Neuronal stem cell (in vitro differentiated cells): ENCODE measurements at regions not wholly inside any gene's neighbourhood (a gene's known extent, or its start where the extent isn't known, plus 50 kb on each side); places are given as distances from the start of the nearest gene placed in this dataset.

Source experiments
- DNase-seq: peaks from one replicate; pipeline ENCODE4 v3.0.0-alpha.2; 2013; ENCODE audit warnings: low spot score
- H2AFZ ChIP-seq: one replicate; pipeline ENCODE4 v1.6.1; 2013; ENCODE audit warnings: mild to moderate bottlenecking, low read length, inconsistent platforms
- H2AK5ac ChIP-seq: 2 replicates; pipeline ENCODE4 v1.6.1; 2013; ENCODE audit warnings: low read depth, mild to moderate bottlenecking, inconsistent platforms, low read length, moderate library complexity, mixed read lengths
- H2BK120ac ChIP-seq: 2 replicates; pipeline ENCODE4 v1.6.1; 2013; ENCODE audit warnings: low read depth, mild to moderate bottlenecking, inconsistent platforms, low read length, moderate library complexity, mixed read lengths
- H2BK12ac ChIP-seq: one replicate; pipeline ENCODE4 v1.6.1; 2013; ENCODE audit warnings: low read length, inconsistent platforms
- H2BK15ac ChIP-seq: 2 replicates; pipeline ENCODE4 v1.6.1; 2013; ENCODE audit warnings: mild to moderate bottlenecking, low read length, inconsistent platforms, mixed read lengths
- H2BK5ac ChIP-seq: one replicate; pipeline ENCODE4 v1.6.1; 2013; ENCODE audit warnings: inconsistent platforms, mild to moderate bottlenecking, low read length, moderate library complexity
- H3K14ac ChIP-seq: one replicate; pipeline ENCODE4 v1.6.1; 2013; ENCODE audit warnings: low read length, inconsistent platforms
- H3K18ac ChIP-seq: 2 replicates; pipeline ENCODE4 v1.6.1; 2013; ENCODE audit warnings: low read length, inconsistent platforms
- H3K23ac ChIP-seq: 2 replicates; pipeline ENCODE4 v1.6.1; 2013; ENCODE audit warnings: low read depth, mild to moderate bottlenecking, mixed read lengths, low read length, inconsistent platforms; ENCODE audit not compliant: poor library complexity
- H3K27ac ChIP-seq: replicated peaks from 3 replicates; pipeline ENCODE4 v1.5.1; 2013; ENCODE audit warnings: low read length, inconsistent platforms
- H3K27me3 ChIP-seq, 3 experiments: 2 replicates each; pipeline ENCODE4 v1.6.1; 2013; ENCODE audit warnings: low read length in 3 of 3, mild to moderate bottlenecking in 2 of 3, inconsistent platforms in 1 of 3, low read depth in 1 of 3, mixed read lengths in 1 of 3, moderate library complexity in 1 of 3; ENCODE audit not compliant: control insufficient read depth in 3 of 3, insufficient read depth in 3 of 3
- H3K36me3 ChIP-seq, 2 donors: replicated peaks in 1 of 2; 2 replicates each; pipeline ENCODE4 v1.6.1; 2013; ENCODE audit warnings: low read length in 2 of 2; ENCODE audit not compliant: control insufficient read depth in 2 of 2, insufficient read depth in 2 of 2
- H3K4ac ChIP-seq: 2 replicates; pipeline ENCODE4 v1.6.1; 2013; ENCODE audit warnings: inconsistent platforms, mild to moderate bottlenecking, low read length, moderate library complexity
- H3K4me1 ChIP-seq, 2 donors: 1 replicate in 1 of 2; 2 replicates in 1 of 2; pipeline ENCODE4 v1.6.1; 2013; ENCODE audit warnings: low read length in 2 of 2, low read depth in 1 of 2; ENCODE audit not compliant: control insufficient read depth in 2 of 2, insufficient read depth in 1 of 2
- H3K4me2 ChIP-seq: one replicate; pipeline ENCODE4 v1.6.1; 2013; ENCODE audit warnings: mild to moderate bottlenecking, low read length, inconsistent platforms; ENCODE audit not compliant: insufficient read depth, poor library complexity, severe bottlenecking
- H3K4me3 ChIP-seq, 2 donors: 2 replicates each; pipeline ENCODE4 v1.5.1; 2013; ENCODE audit warnings: low read length in 2 of 2, mild to moderate bottlenecking in 2 of 2, inconsistent platforms in 1 of 2, moderate library complexity in 1 of 2
- H3K79me1 ChIP-seq: one replicate; pipeline ENCODE4 v1.6.1; 2013; ENCODE audit warnings: low read depth, mild to moderate bottlenecking, inconsistent platforms, low read length, moderate library complexity
- H3K9ac ChIP-seq: one replicate; pipeline ENCODE4 v1.6.1; 2013; ENCODE audit warnings: mild to moderate bottlenecking, low read depth, low read length, inconsistent platforms; ENCODE audit not compliant: poor library complexity
- H3K9me3 ChIP-seq, 2 donors: replicated peaks in 1 of 2; 2 replicates each; pipeline versions ENCODE3 to v1.6.1; 2013; ENCODE audit warnings: low read length in 2 of 2, mild to moderate bottlenecking in 2 of 2, inconsistent platforms in 1 of 2, low read depth in 1 of 2, mixed read lengths in 1 of 2, moderate library complexity in 1 of 2; ENCODE audit not compliant: control insufficient read depth in 2 of 2, insufficient read depth in 1 of 2
- H4K8ac ChIP-seq: one replicate; pipeline ENCODE4 v1.6.1; 2013; ENCODE audit warnings: low read depth, mild to moderate bottlenecking, inconsistent platforms, low read length, moderate library complexity
- H4K91ac ChIP-seq: one replicate; pipeline ENCODE4 v1.6.1; 2013; ENCODE audit warnings: low read length, low read depth, mild to moderate bottlenecking, inconsistent platforms; ENCODE audit not compliant: poor library complexity
- WGBS, 2 donors: extraction: QIAGEN DNeasy Blood & Tissue Kit; methylation state at CpG; one replicate each; pipeline ENCODE4 v1.1.7; 2013; ENCODE audit warnings: missing lambda C conversion rate in 2 of 2, mixed read lengths in 1 of 2; ENCODE audit not compliant: insufficient read length in 2 of 2, insufficient replicate concordance in 1 of 2; ENCODE audit errors: extremely low coverage in 2 of 2; 5-methylcytosine and 5-hydroxymethylcytosine counted together

DNA sequence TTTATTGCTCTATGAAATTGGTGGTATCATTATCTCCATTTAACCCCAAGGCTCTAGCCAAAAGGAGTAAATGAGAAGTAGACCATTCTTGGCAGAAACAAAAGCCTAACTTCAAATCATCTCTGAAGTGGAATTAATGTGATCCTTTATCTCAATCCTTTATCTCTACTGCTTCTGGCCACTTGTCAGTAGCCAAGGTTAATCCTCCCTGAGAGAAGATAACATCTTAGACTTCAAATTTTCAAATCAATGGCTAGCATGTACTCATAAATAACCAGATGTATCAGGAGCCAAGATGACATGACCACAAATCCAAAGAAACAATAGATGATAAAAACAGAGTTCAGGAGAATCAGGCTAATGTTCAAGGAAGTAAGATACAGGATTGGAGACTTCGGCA lies 123.1 kb upstream of the RASSF8 start:
- Histone ChIP-seq H3K4me2 (no peak overlapping the region), H3K36me3 (no peaks in the 10 kb centered on the region), H2AFZ (no peak overlapping the region), H2AK5ac (no peak overlapping the region), H4K8ac (no peak overlapping the region), H3K18ac (no peak overlapping the region), H3K9me3 (peaks cover 0 to 2% of the 10 kb centered on the region in 2 donors), H3K9ac (no peak overlapping the region), H3K14ac (no peak overlapping the region), H3K27ac (no peak overlapping the region), H3K4ac (no peak overlapping the region), H2BK5ac (no peak overlapping the region), H3K27me3 (no peaks in the 10 kb centered on the region), H3K23ac (no peak overlapping the region), H4K91ac (no peak overlapping the region), H3K4me3 (no peak overlapping the region), H3K4me1 (no peaks in the 10 kb centered on the region), H3K79me1 (no peaks in the 10 kb centered on the region), H2BK15ac (no peak overlapping the region), H2BK120ac (no peak overlapping the region), H2BK12ac (no peak overlapping the region)
- no peak for DNase-seq
- no CpG with 5 or more reads among the region's 1 CpG for WGBS, 2 donors

DNA sequence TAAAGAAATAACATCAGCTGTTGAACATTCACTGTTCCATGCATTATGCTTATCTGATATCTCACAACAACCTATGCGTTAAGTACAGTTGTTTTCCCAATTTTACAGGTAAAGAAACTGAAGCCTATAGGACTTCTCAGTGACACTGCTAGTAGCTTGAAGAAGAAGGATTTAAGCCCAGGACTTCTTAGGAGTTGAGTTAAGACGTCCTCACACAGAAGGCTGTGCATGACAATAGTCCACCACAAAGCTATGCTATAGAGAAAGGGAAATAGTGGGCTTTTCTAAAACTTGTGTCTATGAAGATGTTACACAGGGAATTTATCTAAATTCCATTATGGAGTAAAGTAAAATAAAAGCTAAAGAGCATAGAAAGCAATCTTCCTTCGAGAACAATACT lies 120.5 kb upstream of the RASSF8 start:
- WGBS, 2 donors, result no CpG with 5 or more reads among the region's 3 CpGs
- no peak overlapping the region for H4K91ac ChIP-seq
- H3K18ac ChIP-seq, result no peak overlapping the region

DNA sequence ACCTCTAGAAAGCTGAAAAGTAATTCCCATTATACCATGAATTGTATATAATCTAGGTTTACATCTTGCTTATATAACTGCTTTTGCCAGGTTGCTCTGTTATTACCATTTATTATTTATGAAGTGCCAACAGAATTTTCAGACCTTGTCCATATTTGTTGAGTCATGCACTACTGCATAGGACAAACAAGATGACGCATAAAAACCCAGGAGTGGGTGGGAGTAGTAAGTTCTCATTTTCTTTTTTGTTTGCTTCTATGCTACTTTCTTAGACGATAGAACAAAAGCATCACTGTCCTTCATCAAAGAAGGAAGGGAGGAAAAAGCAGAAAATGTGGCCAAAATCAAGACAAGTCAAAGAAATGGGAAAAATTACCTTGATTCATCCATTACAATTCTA lies 119.0 kb upstream of the RASSF8 start:
- no peak overlapping the region for H3K9ac ChIP-seq
- H2AK5ac ChIP-seq, result no peak overlapping the region
- no peaks in the 10 kb centered on the region for H3K4me1 ChIP-seq
- no peak overlapping the region for H4K91ac ChIP-seq
- H2AFZ ChIP-seq, result no peak overlapping the region
- H4K8ac ChIP-seq, result no peak overlapping the region
- H3K9me3 ChIP-seq, result peaks cover 0 to 2% of the 10 kb centered on the region in 2 donors
- H3K4ac ChIP-seq, result no peak overlapping the region
- no peak overlapping the region for H3K14ac ChIP-seq
- no peak overlapping the region for H3K27ac ChIP-seq
- no peaks in the 10 kb centered on the region for H3K27me3 ChIP-seq
- no peak for DNase-seq
- no peaks in the 10 kb centered on the region for H3K79me1 ChIP-seq
- H2BK15ac ChIP-seq, result no peak overlapping the region
- no peak overlapping the region for H3K18ac ChIP-seq
- no peak overlapping the region for H2BK120ac ChIP-seq
- H2BK5ac ChIP-seq, result no peak overlapping the region
- H3K4me2 ChIP-seq, result no peak overlapping the region
- H2BK12ac ChIP-seq, result no peak overlapping the region
- H3K36me3 ChIP-seq, result no peaks in the 10 kb centered on the region
- no CpG with 5 or more reads among the region's 2 CpGs for WGBS, 2 donors
- H3K4me3 ChIP-seq, result no peak overlapping the region
- no peak overlapping the region for H3K23ac ChIP-seq

More for the DNA sequence above, 120.5 kb upstream of the RASSF8 start:
- Histone ChIP-seq H3K23ac (no peak overlapping the region), H3K27me3 (no peaks in the 10 kb centered on the region), H3K36me3 (no peaks in the 10 kb centered on the region), H4K8ac (no peak overlapping the region), H3K4ac (no peak overlapping the region), H3K14ac (no peak overlapping the region), H2AFZ (no peak overlapping the region), H3K9me3 (peaks cover 0 to 2% of the 10 kb centered on the region in 2 donors), H2BK120ac (no peak overlapping the region), H3K79me1 (no peaks in the 10 kb centered on the region), H2BK5ac (no peak overlapping the region), H2BK12ac (no peak overlapping the region), H3K9ac (no peak overlapping the region), H2BK15ac (no peak overlapping the region), H3K4me2 (no peak overlapping the region), H3K4me3 (no peak overlapping the region), H3K4me1 (no peaks in the 10 kb centered on the region), H3K27ac (no peak overlapping the region), H2AK5ac (no peak overlapping the region)
- DNase-seq, result no peak

DNA sequence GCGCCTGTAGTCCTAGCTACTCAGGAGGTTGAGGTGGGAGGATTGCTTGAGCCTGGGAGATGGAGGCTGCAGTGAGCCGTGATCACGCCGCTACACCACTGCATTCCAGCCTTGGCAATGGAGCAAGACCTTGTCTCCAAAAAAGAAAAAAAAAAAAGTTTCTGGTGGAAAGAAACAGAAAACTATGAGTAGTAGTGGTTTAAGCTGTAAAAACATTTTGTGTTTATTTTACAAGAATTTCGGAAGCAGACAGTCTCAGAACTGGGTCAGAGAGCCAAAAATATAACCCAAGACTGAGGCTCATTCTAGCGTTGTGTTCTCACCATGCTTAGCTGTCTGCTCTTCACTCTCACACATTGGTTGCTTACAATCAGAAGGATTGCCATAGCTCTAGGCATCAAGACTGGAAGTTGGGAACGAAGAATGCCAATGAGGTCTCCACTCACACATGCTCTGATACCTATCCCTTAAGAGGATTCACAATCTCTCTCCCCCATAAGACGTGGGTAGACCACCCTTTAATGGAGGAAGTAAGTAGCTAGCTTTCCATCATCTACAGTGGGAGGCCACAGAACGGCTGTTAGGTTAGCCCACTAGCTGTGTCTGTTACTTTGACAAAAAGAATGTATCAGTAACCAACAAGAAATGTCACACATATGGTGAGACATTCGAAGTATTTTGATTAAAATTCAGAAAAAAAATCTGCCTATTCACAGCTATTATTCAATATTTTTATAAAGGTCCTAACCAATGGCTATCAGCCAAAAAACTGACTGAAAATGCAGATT lies 117.6 kb upstream of the RASSF8 start:
- no peak overlapping the region for H3K4ac ChIP-seq
- no peaks in the 10 kb centered on the region for H3K4me1 ChIP-seq
- no peak overlapping the region for H3K23ac ChIP-seq
- no peak overlapping the region for H4K8ac ChIP-seq
- H2BK5ac ChIP-seq, result no peak overlapping the region
- no peak overlapping the region for H2BK120ac ChIP-seq
- WGBS, 2 donors, result no CpG with 5 or more reads among the region's 10 CpGs
- no peak overlapping the region for H3K9ac ChIP-seq
- no peak overlapping the region for H3K4me2 ChIP-seq
- no peaks in the 10 kb centered on the region for H3K79me1 ChIP-seq
- no peak overlapping the region for H2AFZ ChIP-seq
- no peak overlapping the region for H2BK15ac ChIP-seq
- H2BK12ac ChIP-seq, result no peak overlapping the region
- H3K4me3 ChIP-seq, result no peak overlapping the region
- H3K27ac ChIP-seq, result no peak overlapping the region
- no peak overlapping the region for H4K91ac ChIP-seq
- H3K36me3 ChIP-seq, result no peaks in the 10 kb centered on the region
- no peak overlapping the region for H2AK5ac ChIP-seq
- H3K18ac ChIP-seq, result no peak overlapping the region
- peaks cover 0 to 2% of the 10 kb centered on the region in 2 donors for H3K9me3 ChIP-seq
- H3K14ac ChIP-seq, result no peak overlapping the region
- H3K27me3 ChIP-seq, result no peaks in the 10 kb centered on the region
- DNase-seq, result no peak
